ENCODE measurements at regions not wholly inside any gene's neighbourhood (a gene's known extent, or its start where the extent isn't known, plus 50 kb on each side); places are given as distances from the start of the nearest gene placed in this dataset.

GRCh38 chr5:58392496-58392895 is 67.4 kb downstream of the PLK2 start:
- no peak for TF ChIP-seq CTCF (IDR thresholded peaks at IDR 0.05)
- no peaks in the 10 kb centered on the region for H3K9me3 ChIP-seq

GRCh38 chr5:58383448-58383847 is 76.4 kb downstream of the PLK2 start:
- no peaks in the 10 kb centered on the region for H3K36me3 ChIP-seq
- TF ChIP-seq CTCF (IDR thresholded peaks at IDR 0.05) = no peak
- no peak overlapping the region for H3K4me3 ChIP-seq
- H3K9me3 ChIP-seq = no peaks in the 10 kb centered on the region
- H3K27ac ChIP-seq = no peak overlapping the region
- DNase-seq (no peak), ATAC-seq (no peak)
- intact Hi-C loops (cut with DNase I) = no loop called here
- H3K4me1 ChIP-seq = no peaks in the 10 kb centered on the region
- no peaks in the 10 kb centered on the region for H3K27me3 ChIP-seq (ENCODE audit: low read depth)

More at GRCh38 chr5:58392496-58392895, 67.4 kb downstream of the PLK2 start:
- Histone ChIP-seq H3K27me3 (ENCODE audit: low read depth) (no peaks in the 10 kb centered on the region), H3K36me3 (no peaks in the 10 kb centered on the region), H3K4me3 (no peak overlapping the region), H3K27ac (no peak overlapping the region), H3K4me1 (no peaks in the 10 kb centered on the region)
- intact Hi-C loops (cut with DNase I) = no loop called here
- ATAC-seq (no peak), DNase-seq (no peak)

GRCh38 chr5:58382131-58382534 is 77.8 kb downstream of the PLK2 start:
- Histone ChIP-seq H3K4me3 (no peak overlapping the region), H3K4me1 (no peaks in the 10 kb centered on the region), H3K27ac (no peak overlapping the region), H3K9me3 (no peaks in the 10 kb centered on the region), H3K27me3 (ENCODE audit: low read depth) (no peaks in the 10 kb centered on the region), H3K36me3 (no peaks in the 10 kb centered on the region)
- ATAC-seq = no peak
- intact Hi-C loops (cut with DNase I) = no loop called here
- no peak for TF ChIP-seq CTCF (IDR thresholded peaks at IDR 0.05)
- no peak for DNase-seq

GRCh38 chr5:58381566-58381965 is 78.3 kb downstream of the PLK2 start:
- no peak for ATAC-seq
- no peaks in the 10 kb centered on the region for H3K27me3 ChIP-seq (ENCODE audit: low read depth)
- no peak for TF ChIP-seq CTCF (IDR thresholded peaks at IDR 0.05)
- no peak for DNase-seq
- no peaks in the 10 kb centered on the region for H3K36me3 ChIP-seq
- no peaks in the 10 kb centered on the region for H3K4me1 ChIP-seq
- H3K4me3 ChIP-seq = no peak overlapping the region
- H3K9me3 ChIP-seq = no peaks in the 10 kb centered on the region
- H3K27ac ChIP-seq = no peak overlapping the region
- intact Hi-C loops (cut with DNase I) = no loop called here

- intact Hi-C loops (cut with DNase I) = no loop called here
- Histone ChIP-seq H3K9me3 (no peaks in the 10 kb centered on the region), H3K36me3 (no peaks in the 10 kb centered on the region), H3K4me3 (no peak overlapping the region), H3K4me1 (no peaks in the 10 kb centered on the region), H3K27me3 (ENCODE audit: low read depth) (no peaks in the 10 kb centered on the region), H3K27ac (no peak overlapping the region)
- DNase-seq (no peak), ATAC-seq (no peak)
- TF ChIP-seq CTCF (IDR thresholded peaks at IDR 0.05) = no peak
These were observed 79.2 kb downstream of the PLK2 start for GRCh38 chr5:58380655-58381054.

Data from lower lobe of right lung (tissue), 2 donors.